GM19395 (cell line): ENCODE measurements at regions not wholly inside any gene's neighbourhood (a gene's known extent, or its start where the extent isn't known, plus 50 kb on each side); places are given as distances from the start of the nearest gene placed in this dataset.

Source experiments
- ATAC-seq: cut with Tn5 transposase; IDR thresholded peaks from one replicate; pipeline ENCODE4 v1.9.1; 2021; ENCODE audit warnings: mild to moderate bottlenecking, moderate library complexity; ENCODE audit not compliant: unreplicated experiment

DNA sequence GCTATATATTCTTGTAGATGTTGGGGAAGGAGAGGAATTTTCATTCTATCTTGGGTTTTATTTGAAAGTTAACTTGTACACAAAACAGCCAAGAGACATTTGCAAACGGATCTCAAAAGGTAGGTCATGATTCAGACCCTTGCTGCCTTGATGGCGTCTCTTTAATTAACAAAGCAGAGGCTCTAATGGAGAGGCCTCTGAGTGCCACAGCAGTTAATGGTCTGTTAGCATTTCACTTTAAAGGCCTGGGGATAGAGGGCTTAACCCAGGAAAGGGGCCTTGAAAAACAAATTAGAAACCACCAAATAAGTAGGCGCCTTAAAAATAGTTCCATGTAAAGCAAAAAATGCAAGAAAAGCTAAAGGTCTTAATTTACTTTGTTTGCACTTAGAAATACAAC is 836.9 kb upstream of the CELF4 start:
- no peak for ATAC-seq

GRCh38 chr18:38397094-38397493 is 831.5 kb upstream of the CELF4 start:
- ATAC-seq, result no peak

DNA sequence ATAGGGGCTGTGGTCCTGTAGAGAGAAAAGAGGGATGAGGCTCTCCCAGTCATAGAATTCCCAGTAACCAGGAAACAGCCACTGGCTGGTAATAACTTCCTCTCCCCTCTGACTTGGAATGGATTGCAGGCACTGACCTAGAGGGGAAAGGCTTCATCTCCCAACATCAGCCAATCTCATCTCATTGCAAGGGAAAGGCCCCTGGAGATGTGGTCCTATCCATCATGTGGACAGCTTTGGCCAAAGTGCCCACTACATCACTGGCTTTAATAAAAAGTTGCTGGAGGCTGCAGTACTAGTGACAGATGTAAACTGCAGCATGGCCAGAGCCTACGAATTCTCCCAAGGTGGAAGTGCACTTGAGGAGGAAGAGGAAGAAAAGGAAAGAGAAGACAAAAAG is 820.5 kb upstream of the CELF4 start:
- ATAC-seq, result no peak

DNA sequence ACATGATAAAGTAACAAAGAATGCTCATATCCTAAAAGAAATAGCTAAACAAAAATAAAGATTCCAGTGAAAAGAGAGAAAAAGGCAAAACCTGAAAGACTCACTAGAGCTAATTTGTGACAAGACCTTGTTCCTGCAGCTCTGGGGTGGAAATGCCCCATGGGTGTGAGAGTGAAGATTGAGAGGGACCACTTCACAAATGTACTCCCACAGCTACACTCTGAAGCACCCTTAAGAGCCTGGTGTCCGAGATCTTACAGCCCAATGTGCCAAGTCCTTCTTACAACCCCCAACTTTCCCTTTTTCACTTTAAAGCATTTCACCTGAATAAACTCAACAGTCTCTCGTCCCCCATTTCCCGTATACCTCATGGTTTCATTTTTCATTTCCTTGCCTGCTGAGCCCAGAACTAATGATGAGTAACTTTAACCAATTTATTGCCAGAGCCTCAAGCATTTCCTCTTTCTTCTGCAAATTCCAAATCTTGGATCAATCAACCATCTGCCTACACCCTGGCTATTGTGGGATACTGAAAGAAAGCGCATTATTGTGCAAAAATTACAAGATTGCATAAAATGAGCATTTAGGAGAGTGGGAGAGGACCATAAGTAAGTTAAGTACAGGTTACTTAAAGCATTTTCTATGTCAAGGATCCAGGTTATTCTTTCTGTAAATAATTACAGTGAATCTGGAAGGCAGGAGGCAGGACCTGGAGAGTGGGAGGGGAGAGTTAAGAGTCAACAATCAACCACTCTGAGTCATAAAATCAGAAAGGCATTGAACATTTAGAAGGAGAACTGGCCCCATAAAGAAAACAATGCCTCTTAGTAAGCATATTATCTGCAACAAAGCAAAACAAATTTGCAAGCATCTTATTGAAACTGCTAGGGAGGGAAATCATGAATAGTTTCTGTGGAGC is 804.4 kb upstream of the CELF4 start:
- peak; percentile 49 for ATAC-seq

- no peak for ATAC-seq
These were observed 803.3 kb upstream of the CELF4 start for GRCh38 chr18:38368886-38369285.

DNA sequence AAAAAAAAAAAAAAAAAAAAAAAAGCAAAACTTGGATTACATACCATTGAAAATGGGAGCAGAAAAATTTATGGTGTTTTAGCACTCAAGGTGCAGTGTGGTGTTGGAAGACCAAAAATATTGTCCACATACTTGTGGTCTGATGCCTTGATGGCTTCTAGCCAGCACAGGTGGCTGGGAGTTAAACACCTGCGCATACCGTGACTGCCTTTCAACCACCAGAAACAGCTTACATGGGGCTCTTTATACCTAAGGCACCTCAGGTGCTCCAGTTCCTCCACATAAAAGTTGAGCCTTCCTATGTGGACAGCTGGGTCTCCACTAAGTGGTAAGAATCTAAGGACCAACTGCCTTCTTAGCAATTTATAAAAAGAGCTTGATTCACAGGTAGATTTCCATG is 802.6 kb upstream of the CELF4 start:
- ATAC-seq, result no peak

GRCh38 chr18:38367473-38367872 is 801.9 kb upstream of the CELF4 start:
- no peak for ATAC-seq

GRCh38 chr18:38362286-38362792 is 796.7 kb upstream of the CELF4 start:
- ATAC-seq, result no peak

- no peak for ATAC-seq
These were observed 793.4 kb upstream of the CELF4 start for GRCh38 chr18:38358805-38359657.

DNA sequence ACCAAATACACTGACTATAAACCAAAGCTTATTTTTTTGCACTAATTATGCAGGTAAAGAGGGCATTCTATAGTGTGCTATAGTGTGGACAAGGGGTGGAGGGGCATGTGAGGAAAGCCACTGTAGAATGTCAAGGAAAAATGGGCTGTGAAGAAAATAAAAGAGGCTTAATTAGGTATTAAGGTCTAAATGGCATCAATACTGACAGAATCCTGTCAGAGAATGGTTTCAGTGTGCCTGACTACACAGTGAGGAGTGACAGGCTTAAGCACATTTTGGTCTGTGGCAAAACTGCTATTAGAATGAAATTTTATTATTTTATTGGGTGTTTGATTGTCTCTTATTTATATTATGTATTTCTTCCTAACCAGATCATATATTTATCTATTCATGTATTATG is 787.6 kb upstream of the CELF4 start:
- no peak for ATAC-seq

GRCh38 chr18:38350141-38350540 is 784.5 kb upstream of the CELF4 start:
- ATAC-seq, result no peak

- ATAC-seq, result no peak
These were observed 765.0 kb upstream of the CELF4 start for GRCh38 chr18:38330573-38330972.

DNA sequence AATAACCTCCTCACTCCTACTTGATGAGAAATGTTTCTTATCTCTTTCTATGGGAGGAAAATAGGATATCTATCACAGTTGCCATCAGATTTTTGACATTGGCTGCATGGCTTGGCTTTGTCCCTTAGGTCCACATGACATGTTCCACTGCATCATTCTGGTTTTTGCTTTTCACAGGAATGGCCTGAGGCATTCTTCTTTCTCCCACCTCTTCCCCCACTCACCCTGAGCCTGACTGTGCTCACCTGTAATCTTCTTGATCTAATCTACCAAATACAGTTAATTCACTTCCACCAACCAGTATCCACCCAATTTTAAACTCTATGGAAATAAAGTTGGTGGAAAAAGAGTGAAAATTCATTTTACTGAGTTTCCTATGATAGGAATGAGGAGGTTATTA is 763.5 kb upstream of the CELF4 start:
- ATAC-seq, result no peak

DNA sequence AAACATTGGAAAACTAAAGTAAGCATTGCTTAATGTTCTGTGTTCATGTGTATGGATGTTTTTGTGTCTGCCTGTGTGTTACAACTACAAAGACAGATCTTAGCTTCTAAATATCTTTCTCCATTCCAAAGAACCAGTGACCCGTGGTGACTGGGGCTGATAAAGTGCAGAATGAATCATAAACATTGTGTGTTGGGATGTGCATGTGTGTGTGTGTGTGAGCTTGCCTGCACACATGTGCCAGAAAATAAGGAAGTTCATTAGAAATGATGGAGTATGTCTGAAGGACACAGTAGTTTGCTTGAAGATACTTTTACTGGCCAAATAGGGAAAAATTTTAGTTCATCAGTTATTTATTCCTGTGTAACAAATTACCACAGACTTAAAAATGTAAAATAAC is 756.6 kb upstream of the CELF4 start:
- no peak for ATAC-seq

- no peak for ATAC-seq
These were observed 755.7 kb upstream of the CELF4 start for GRCh38 chr18:38321262-38321661.

DNA sequence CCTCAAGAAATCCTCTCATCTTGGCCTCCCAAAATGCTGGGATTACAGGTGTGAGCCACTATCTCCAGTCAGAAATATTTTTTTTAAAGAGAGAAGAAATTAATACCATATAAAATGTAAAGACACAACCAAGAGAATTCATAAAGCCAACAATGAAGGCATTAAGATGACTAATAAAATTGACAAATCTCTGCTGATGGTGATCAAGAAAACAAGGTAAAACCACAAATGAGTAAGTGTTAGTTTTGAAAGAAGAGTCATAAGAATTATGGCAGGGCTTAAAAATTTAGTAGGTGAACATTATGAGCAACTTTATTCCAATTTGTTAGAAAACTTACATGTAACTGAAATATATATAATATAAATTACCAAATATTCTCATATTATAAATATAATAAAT is 752.8 kb upstream of the CELF4 start:
- no peak for ATAC-seq

DNA sequence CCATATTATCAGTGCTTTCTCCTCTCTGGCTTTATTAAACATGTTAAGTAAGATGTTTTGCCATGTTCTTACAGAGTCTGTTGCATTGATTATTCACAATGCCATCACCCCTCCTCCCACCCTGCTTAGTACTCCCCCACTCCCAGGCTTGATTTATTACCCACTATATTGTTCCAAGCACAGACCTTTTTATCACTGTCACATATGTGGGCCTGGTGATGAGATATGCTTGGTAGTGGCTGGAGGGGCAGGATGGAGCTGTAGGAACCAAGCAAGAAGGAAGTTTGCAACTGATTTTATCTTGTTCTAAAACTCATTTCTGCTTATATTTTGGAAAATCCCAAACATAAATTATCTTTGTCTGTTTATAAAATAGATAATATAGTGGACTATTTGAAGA is 748.2 kb upstream of the CELF4 start:
- ATAC-seq, result no peak

GRCh38 chr18:38312532-38312931 is 746.9 kb upstream of the CELF4 start:
- ATAC-seq, result no peak

GRCh38 chr18:38310936-38311335 is 745.3 kb upstream of the CELF4 start:
- no peak for ATAC-seq

DNA sequence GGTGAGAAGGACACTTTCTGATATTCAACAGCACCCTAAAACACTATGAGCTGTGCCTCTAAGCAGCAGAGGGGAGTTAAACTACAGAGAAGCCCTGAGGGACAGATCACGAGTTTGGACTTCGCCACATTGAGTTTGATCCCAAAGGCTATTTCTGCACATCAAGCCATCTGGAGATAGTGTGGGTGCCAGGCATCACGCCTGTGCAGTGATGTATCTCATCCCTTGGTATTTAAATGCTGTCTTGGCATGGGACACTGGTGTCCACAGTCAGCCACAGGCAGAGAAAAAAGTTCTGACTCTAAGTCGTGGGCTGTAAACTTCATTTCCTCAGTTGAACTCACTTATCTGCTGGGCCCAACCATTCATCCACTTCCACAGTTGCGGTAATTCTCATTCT is 742.3 kb upstream of the CELF4 start:
- ATAC-seq, result no peak

DNA sequence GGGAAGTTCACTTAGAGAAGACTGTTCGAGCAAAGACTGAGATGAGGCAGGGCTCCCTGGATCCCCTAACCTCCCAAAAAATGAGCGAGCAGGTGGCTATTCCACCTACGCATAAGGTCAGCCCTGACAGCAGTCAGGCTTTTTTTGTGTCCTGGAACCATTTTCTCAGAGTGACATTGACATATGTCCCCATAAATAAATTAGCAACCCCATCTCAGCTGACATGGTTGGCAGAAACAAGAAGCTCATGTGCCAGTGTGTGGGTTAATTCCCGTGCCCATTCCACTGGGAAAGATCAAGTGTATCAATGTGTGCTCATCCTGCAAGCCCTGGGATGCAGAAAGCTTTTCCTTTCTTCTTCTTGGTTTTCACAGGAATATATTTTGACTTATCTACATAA is 740.4 kb upstream of the CELF4 start:
- ATAC-seq, result no peak

GRCh38 chr18:38301621-38302020 is 736.0 kb upstream of the CELF4 start:
- no peak for ATAC-seq
